Colonic mucosa (tissue), 4 donors: ENCODE measurements at regions not wholly inside any gene's neighbourhood (a gene's known extent, or its start where the extent isn't known, plus 50 kb on each side); places are given as distances from the start of the nearest gene placed in this dataset.

ENCODE experiments used
- DNase-seq: peaks from one replicate; pipeline ENCODE4 v3.0.0-alpha.2; 2020
- H3K27ac ChIP-seq: fragments of 200-600 bp; one replicate; pipeline ENCODE4 v1.8.0; 2021
- H3K27me3 ChIP-seq: fragments of 200-600 bp; one replicate; pipeline ENCODE4 v1.8.0; 2021
- H3K36me3 ChIP-seq: fragments of 200-600 bp; one replicate; pipeline ENCODE4 v1.8.0; 2021
- H3K4me1 ChIP-seq: fragments of 200-600 bp; one replicate; pipeline ENCODE4 v1.8.0; 2021; ENCODE audit warnings: mild to moderate bottlenecking
- H3K4me3 ChIP-seq: fragments of 200-600 bp; one replicate; pipeline ENCODE4 v1.8.0; 2021
- H3K9ac ChIP-seq, 2 donors: one replicate each; pipeline ENCODE4 v1.7.0; 2013; ENCODE audit warnings: control low read depth in 2 of 2, low read depth in 2 of 2, low read length in 2 of 2
- H3K9me3 ChIP-seq: fragments of 200-600 bp; one replicate; pipeline ENCODE4 v1.8.0; 2021
- intact Hi-C: fragments of 100-400 bp; cut with DNase I; formaldehyde crosslinking; loops from one replicate; pipeline ENCODE4 v1.14.1; 2022
- TF ChIP-seq, protein P1 (sequence below): fragments of 200-600 bp; IDR thresholded peaks from one replicate; pipeline ENCODE4 v1.8.0; 2022; ENCODE audit warnings: antibody characterized with exemption, mild to moderate bottlenecking
- donor health status: healthy.
- donor health status: DM: no; HTN: no; CAD: no.
- donor health status: DM: no; HTN: no; CAD: no.

DNA sequence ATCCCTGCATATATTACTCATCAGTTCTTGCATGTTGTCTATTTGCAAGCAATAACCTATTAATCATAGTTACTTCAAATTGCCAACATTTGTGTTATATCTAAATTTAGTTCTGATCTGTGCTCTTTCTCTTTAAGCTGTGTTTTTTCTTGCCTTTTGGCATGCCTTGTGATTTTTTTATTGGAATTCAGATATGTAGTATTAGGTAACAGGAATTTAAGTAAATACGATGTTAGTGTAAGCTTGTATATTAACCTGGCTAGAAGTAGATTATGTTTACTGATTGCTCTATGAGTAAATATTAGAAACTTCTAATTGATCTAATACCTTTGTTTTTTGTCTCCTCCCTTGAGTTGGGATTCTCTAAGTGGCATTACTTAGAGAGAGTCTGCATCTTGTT lies 718.9 kb upstream of the POT1 start:
- intact Hi-C loops = no loop called here
- Histone ChIP-seq H3K27ac (no peak overlapping the region), H3K4me1 (no peaks in the 10 kb centered on the region), H3K36me3 (no peaks in the 10 kb centered on the region), H3K9me3 (no peaks in the 10 kb centered on the region), H3K4me3 (no peak overlapping the region), H3K27me3 (no peaks in the 10 kb centered on the region), H3K9ac (no peak overlapping the region)
- DNase-seq = no peak
- TF ChIP-seq, protein P1, sequence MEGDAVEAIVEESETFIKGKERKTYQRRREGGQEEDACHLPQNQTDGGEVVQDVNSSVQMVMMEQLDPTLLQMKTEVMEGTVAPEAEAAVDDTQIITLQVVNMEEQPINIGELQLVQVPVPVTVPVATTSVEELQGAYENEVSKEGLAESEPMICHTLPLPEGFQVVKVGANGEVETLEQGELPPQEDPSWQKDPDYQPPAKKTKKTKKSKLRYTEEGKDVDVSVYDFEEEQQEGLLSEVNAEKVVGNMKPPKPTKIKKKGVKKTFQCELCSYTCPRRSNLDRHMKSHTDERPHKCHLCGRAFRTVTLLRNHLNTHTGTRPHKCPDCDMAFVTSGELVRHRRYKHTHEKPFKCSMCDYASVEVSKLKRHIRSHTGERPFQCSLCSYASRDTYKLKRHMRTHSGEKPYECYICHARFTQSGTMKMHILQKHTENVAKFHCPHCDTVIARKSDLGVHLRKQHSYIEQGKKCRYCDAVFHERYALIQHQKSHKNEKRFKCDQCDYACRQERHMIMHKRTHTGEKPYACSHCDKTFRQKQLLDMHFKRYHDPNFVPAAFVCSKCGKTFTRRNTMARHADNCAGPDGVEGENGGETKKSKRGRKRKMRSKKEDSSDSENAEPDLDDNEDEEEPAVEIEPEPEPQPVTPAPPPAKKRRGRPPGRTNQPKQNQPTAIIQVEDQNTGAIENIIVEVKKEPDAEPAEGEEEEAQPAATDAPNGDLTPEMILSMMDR = no peak

DNA sequence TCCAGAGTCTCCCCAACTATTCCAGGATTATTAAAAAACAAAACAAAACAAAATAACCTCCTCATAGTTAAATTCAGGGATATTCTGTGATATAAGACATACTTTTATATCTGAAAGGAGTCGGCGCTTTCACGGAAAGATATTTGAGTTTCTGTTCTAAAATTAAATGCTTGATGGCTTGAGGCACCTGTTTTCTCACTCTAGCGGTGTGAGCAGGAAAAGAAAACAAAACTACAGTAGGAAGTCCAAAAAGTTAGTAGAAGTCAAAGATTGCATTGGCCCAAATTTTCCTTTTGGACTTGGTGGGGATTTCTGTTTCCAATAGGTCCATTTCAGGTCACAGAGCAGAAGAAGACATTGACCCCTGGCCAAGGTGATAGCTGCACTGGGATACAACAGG lies 716.1 kb upstream of the POT1 start:
- Histone ChIP-seq H3K36me3 (no peaks in the 10 kb centered on the region), H3K4me3 (no peak overlapping the region), H3K9me3 (no peaks in the 10 kb centered on the region), H3K9ac (no peak overlapping the region), H3K27ac (no peak overlapping the region), H3K4me1 (no peaks in the 10 kb centered on the region), H3K27me3 (no peaks in the 10 kb centered on the region)
- no peak for DNase-seq
- TF ChIP-seq, protein P1 = no peak
- intact Hi-C loops = no loop called here

DNA sequence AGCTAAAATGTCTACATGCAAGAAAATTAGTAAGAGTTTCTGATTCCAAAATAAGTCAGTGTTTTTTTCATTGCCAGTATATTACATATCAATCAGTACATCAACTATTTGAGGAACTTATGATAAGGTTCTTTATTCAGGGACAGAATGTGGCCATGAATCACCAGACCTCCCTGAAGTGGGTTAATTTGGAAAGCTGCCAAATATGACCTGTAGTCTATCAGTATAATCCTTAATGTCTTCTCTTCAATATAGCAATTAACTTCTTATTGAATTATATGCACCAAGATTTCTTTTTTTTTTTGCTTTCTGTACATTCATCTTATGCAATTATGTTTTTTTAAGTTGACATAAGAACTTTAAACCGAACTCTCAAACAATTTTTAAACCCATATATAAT lies 714.5 kb upstream of the POT1 start:
- no peak overlapping the region for H3K9ac ChIP-seq
- TF ChIP-seq, protein P1 = no peak
- DNase-seq = no peak
- no peaks in the 10 kb centered on the region for H3K9me3 ChIP-seq
- intact Hi-C loops = no loop called here
- no peaks in the 10 kb centered on the region for H3K4me1 ChIP-seq
- no peaks in the 10 kb centered on the region for H3K36me3 ChIP-seq
- no peak overlapping the region for H3K27ac ChIP-seq
- no peaks in the 10 kb centered on the region for H3K27me3 ChIP-seq
- H3K4me3 ChIP-seq = no peak overlapping the region

GRCh38 chr7:125643302-125643701 lies 713.7 kb upstream of the POT1 start:
- no peaks in the 10 kb centered on the region for H3K9me3 ChIP-seq
- DNase-seq = no peak
- intact Hi-C loops = no loop called here
- H3K27ac ChIP-seq = no peak overlapping the region
- H3K9ac ChIP-seq = no peak overlapping the region
- no peaks in the 10 kb centered on the region for H3K27me3 ChIP-seq
- H3K36me3 ChIP-seq = no peaks in the 10 kb centered on the region
- no peaks in the 10 kb centered on the region for H3K4me1 ChIP-seq
- TF ChIP-seq, protein P1 = no peak
- no peak overlapping the region for H3K4me3 ChIP-seq

- H3K4me3 ChIP-seq = no peak overlapping the region
- no peak overlapping the region for H3K9ac ChIP-seq
- intact Hi-C loops = no loop called here
- no peaks in the 10 kb centered on the region for H3K36me3 ChIP-seq
- no peak for DNase-seq
- H3K27ac ChIP-seq = no peak overlapping the region
- no peaks in the 10 kb centered on the region for H3K9me3 ChIP-seq
- no peaks in the 10 kb centered on the region for H3K27me3 ChIP-seq
- TF ChIP-seq, protein P1 = no peak
- H3K4me1 ChIP-seq = no peaks in the 10 kb centered on the region
Observed at GRCh38 chr7:125641884-125642283, 712.3 kb upstream of the POT1 start.
